PC-9 (cell line): ENCODE measurements at regions not wholly inside any gene's neighbourhood (a gene's known extent, or its start where the extent isn't known, plus 50 kb on each side); places are given as distances from the start of the nearest gene placed in this dataset.
"Not testable (repeated sequence)": the region's sequence is repeated elsewhere in the genome, so short reads cannot be mapped to it uniquely, and the experiment has no call there.

Experiments
- CTCF ChIP-seq: fragments of 200-600 bp; sonication (generic); conservative IDR thresholded peaks from 2 replicates; pipeline ENCODE4 v1.6.1; 2017; ENCODE audit warnings: mixed run types, antibody characterized with exemption, mild to moderate bottlenecking, moderate library complexity
- EZH2 ChIP-seq: fragments of 200-600 bp; sonication (generic); IDR thresholded peaks from 2 replicates; pipeline ENCODE4 v1.8.0; 2017; ENCODE audit warnings: antibody characterized with exemption, low read depth

GRCh38 chr1:197836356-197836755, 61.1 kb upstream of the DENND1B start:
- not testable (repeated sequence) for TF ChIP-seq CTCF, EZH2
